ENCODE measurements at regions not wholly inside any gene's neighbourhood (a gene's known extent, or its start where the extent isn't known, plus 50 kb on each side); places are given as distances from the start of the nearest gene placed in this dataset.
"Not testable (repeated sequence)": the region's sequence is repeated elsewhere in the genome, so short reads cannot be mapped to it uniquely, and the experiment has no call there.

GRCh38 chr18:76618721-76619120, 123.7 kb upstream of the ZNF516 start:
- H3K4me3 ChIP-seq, result no peak overlapping the region
- H3K27ac ChIP-seq, result peak overlapping the region in 1 of 21 experiments; percentile 14

- H3K27ac ChIP-seq, result no peak overlapping the region
- no peak overlapping the region for H3K4me3 ChIP-seq
Measured at GRCh38 chr18:76616373-76616772, 121.3 kb upstream of the ZNF516 start.

GRCh38 chr18:76615065-76615733, 120.2 kb upstream of the ZNF516 start:
- H3K4me3 ChIP-seq, result no peak overlapping the region
- H3K27ac ChIP-seq, result no peak overlapping the region

- H3K4me3 ChIP-seq, result no peak overlapping the region
- no peak overlapping the region for H3K27ac ChIP-seq
Measured at GRCh38 chr18:76613755-76614120, 118.7 kb upstream of the ZNF516 start.

GRCh38 chr18:76613053-76613754, 118.2 kb upstream of the ZNF516 start:
- Histone ChIP-seq H3K4me3 (no peak overlapping the region), H3K27ac (no peak overlapping the region)

- not testable (repeated sequence) for H3K27ac ChIP-seq
Measured at GRCh38 chr18:76611750-76612045, 116.7 kb upstream of the ZNF516 start.

GRCh38 chr18:76610933-76611749, 116.1 kb upstream of the ZNF516 start:
- Histone ChIP-seq H3K4me3 (no peak overlapping the region), H3K27ac (no peak overlapping the region)

More at GRCh38 chr18:76611750-76612045, 116.7 kb upstream of the ZNF516 start:
- H3K4me3 ChIP-seq, result not testable (repeated sequence)

- Histone ChIP-seq H3K27ac (no peak overlapping the region), H3K4me3 (no peak overlapping the region)
Measured at GRCh38 chr18:76610012-76610411, 115.0 kb upstream of the ZNF516 start.

GRCh38 chr18:76605341-76605929, 110.4 kb upstream of the ZNF516 start:
- Histone ChIP-seq H3K4me3 (no peak overlapping the region), H3K27ac (no peak overlapping the region)

- no peak overlapping the region for H3K4me3 ChIP-seq
- no peak overlapping the region for H3K27ac ChIP-seq
Measured at GRCh38 chr18:76604935-76605240, 109.8 kb upstream of the ZNF516 start.

- Histone ChIP-seq H3K27ac (no peak overlapping the region), H3K4me3 (no peak overlapping the region)
Measured at GRCh38 chr18:76604108-76604934, 109.3 kb upstream of the ZNF516 start.

GRCh38 chr18:76602191-76602590, 107.1 kb upstream of the ZNF516 start:
- Histone ChIP-seq H3K4me3 (no peak overlapping the region), H3K27ac (no peak overlapping the region)

GRCh38 chr18:76600076-76600475, 105.0 kb upstream of the ZNF516 start:
- not testable (repeated sequence) for H3K4me3 ChIP-seq, H3K27ac ChIP-seq

GRCh38 chr18:76594966-76595365, 99.9 kb upstream of the ZNF516 start:
- Histone ChIP-seq H3K4me3 (no peak overlapping the region), H3K27ac (no peak overlapping the region)

GRCh38 chr18:76593843-76594242, 98.8 kb upstream of the ZNF516 start:
- Histone ChIP-seq H3K4me3 (no peak overlapping the region), H3K27ac (no peak overlapping the region)

GRCh38 chr18:76592981-76593381, 97.9 kb upstream of the ZNF516 start:
- Histone ChIP-seq H3K27ac (no peak overlapping the region), H3K4me3 (no peak overlapping the region)

- Histone ChIP-seq H3K4me3 (no peak overlapping the region), H3K27ac (no peak overlapping the region)
Measured at GRCh38 chr18:76592096-76592495, 97.1 kb upstream of the ZNF516 start.

- Histone ChIP-seq H3K27ac (no peak overlapping the region), H3K4me3 (no peak overlapping the region)
Measured at GRCh38 chr18:76589866-76590265, 94.8 kb upstream of the ZNF516 start.

GRCh38 chr18:76589316-76589715, 94.3 kb upstream of the ZNF516 start:
- Histone ChIP-seq H3K4me3 (peak overlapping the region in 1 of 7 experiments; percentile 16), H3K27ac (no peak overlapping the region)
